GM21390 (cell line): ENCODE measurements at regions not wholly inside any gene's neighbourhood (a gene's known extent, or its start where the extent isn't known, plus 50 kb on each side); places are given as distances from the start of the nearest gene placed in this dataset.
"Not testable (repeated sequence)": the region's sequence is repeated elsewhere in the genome, so short reads cannot be mapped to it uniquely, and the experiment has no call there.

Source experiments
- ATAC-seq: cut with Tn5 transposase; IDR thresholded peaks from one replicate; pipeline ENCODE4 v1.9.1; 2021; ENCODE audit not compliant: unreplicated experiment

- ATAC-seq, result no peak
Observed at GRCh38 chr15:91413142-91413541, 313.1 kb downstream of the SV2B start.

- no peak for ATAC-seq
Observed at GRCh38 chr15:91414124-91414523, 314.1 kb downstream of the SV2B start.

GRCh38 chr15:91415258-91415657 is 315.2 kb downstream of the SV2B start:
- ATAC-seq, result not testable (repeated sequence)

- ATAC-seq, result no peak
Observed at GRCh38 chr15:91420689-91421088, 320.6 kb downstream of the SV2B start.

GRCh38 chr15:91422797-91423196 is 322.7 kb downstream of the SV2B start:
- no peak for ATAC-seq

- ATAC-seq, result no peak
Observed at GRCh38 chr15:91424001-91424400, 323.9 kb downstream of the SV2B start.

GRCh38 chr15:91426412-91426811 is 326.4 kb downstream of the SV2B start:
- ATAC-seq, result no peak

GRCh38 chr15:91429973-91430372 is 329.9 kb downstream of the SV2B start:
- ATAC-seq, result no peak

GRCh38 chr15:91431041-91431715 is 331.1 kb downstream of the SV2B start:
- no peak for ATAC-seq

GRCh38 chr15:91435113-91435512 is 335.1 kb downstream of the SV2B start:
- no peak for ATAC-seq

- ATAC-seq, result no peak
Observed at GRCh38 chr15:91444656-91445055, 344.6 kb downstream of the SV2B start.

GRCh38 chr15:91445695-91446228 is 345.7 kb downstream of the SV2B start:
- no peak for ATAC-seq

- no peak for ATAC-seq
Observed at GRCh38 chr15:91447991-91448644, 348.1 kb downstream of the SV2B start.

- not testable (repeated sequence) for ATAC-seq
Observed at GRCh38 chr15:91453376-91453775, 353.3 kb downstream of the SV2B start.

- no peak for ATAC-seq
Observed at GRCh38 chr15:91456251-91456718, 356.2 kb downstream of the SV2B start.

- ATAC-seq, result no peak
Observed at GRCh38 chr15:91456921-91457320, 356.9 kb downstream of the SV2B start.

GRCh38 chr15:91461377-91461776 is 361.3 kb downstream of the SV2B start:
- no peak for ATAC-seq

GRCh38 chr15:91465086-91465485 is 365.0 kb downstream of the SV2B start:
- ATAC-seq, result no peak

GRCh38 chr15:91465696-91466095 is 365.6 kb downstream of the SV2B start:
- no peak for ATAC-seq

- no peak for ATAC-seq
Observed at GRCh38 chr15:91468871-91469580, 369.0 kb downstream of the SV2B start.

- ATAC-seq, result no peak
Observed at GRCh38 chr15:91469632-91470567, 369.8 kb downstream of the SV2B start.
